ENCODE measurements at regions not wholly inside any gene's neighbourhood (a gene's known extent, or its start where the extent isn't known, plus 50 kb on each side); places are given as distances from the start of the nearest gene placed in this dataset.

GRCh38 chr2:150907466-150907865, 354.2 kb downstream of the RBM43 start:
- TF ChIP-seq POLR2A (IDR thresholded peaks at IDR 0.05) = no peak
- TF ChIP-seq CTCF (IDR thresholded peaks at IDR 0.05) = no peak
